ENCODE measurements at regions not wholly inside any gene's neighbourhood (a gene's known extent, or its start where the extent isn't known, plus 50 kb on each side); places are given as distances from the start of the nearest gene placed in this dataset.

GRCh38 chr11:27280140-27280539 is 82.9 kb downstream of the CCDC34 start:
- no peaks in the 10 kb centered on the region for H3K36me3 ChIP-seq (replicated peaks in 1 of 2; ENCODE audit: insufficient read depth in 1 of 2, low read depth in 2 of 2)
- no peak for TF ChIP-seq POLR2A (IDR thresholded peaks at IDR 0.05)
- no peak for TF ChIP-seq CTCF (IDR thresholded peaks at IDR 0.05)
- no peak overlapping the region for H3K4me3 ChIP-seq
- intact Hi-C loops (cut with DNase I), result loop anchor here (10.0 kb wide), 1 partner anchor 205 kb away; no protein-coding TSS in a partner anchor
- no peak overlapping the region for H3K27ac ChIP-seq
- H3K27me3 ChIP-seq, result no peaks in the 10 kb centered on the region
- H3K9me3 ChIP-seq, result no peaks in the 10 kb centered on the region
- no peak for ATAC-seq
- WGBS, 2 donors, result 77 to 78% methylated on average over 3 of the region's 3 CpGs
- no peak for DNase-seq
- peaks cover 15% of the 10 kb centered on the region for H3K4me1 ChIP-seq

- WGBS, 2 donors, result 62 to 73% methylated on average over 4 of the region's 4 CpGs
- Histone ChIP-seq H3K4me3 (no peak overlapping the region), H3K4me1 (peaks cover 15% of the 10 kb centered on the region), H3K27ac (no peak overlapping the region), H3K27me3 (no peaks in the 10 kb centered on the region), H3K9me3 (no peaks in the 10 kb centered on the region), H3K36me3 (replicated peaks in 1 of 2; ENCODE audit: insufficient read depth in 1 of 2, low read depth in 2 of 2) (no peaks in the 10 kb centered on the region)
- DNase-seq (no peak), ATAC-seq (no peak)
- TF ChIP-seq CTCF (IDR thresholded peaks at IDR 0.05), result no peak
- no peak for TF ChIP-seq POLR2A (IDR thresholded peaks at IDR 0.05)
- intact Hi-C loops (cut with DNase I), result no loop called here
Measured at GRCh38 chr11:27279460-27279859, 83.6 kb downstream of the CCDC34 start.

GRCh38 chr11:27277843-27278242 is 85.2 kb downstream of the CCDC34 start:
- no peak overlapping the region for H3K4me3 ChIP-seq
- no peaks in the 10 kb centered on the region for H3K9me3 ChIP-seq
- H3K27me3 ChIP-seq, result no peaks in the 10 kb centered on the region
- H3K36me3 ChIP-seq (replicated peaks in 1 of 2; ENCODE audit: insufficient read depth in 1 of 2, low read depth in 2 of 2), result no peaks in the 10 kb centered on the region
- ATAC-seq, result no peak
- no peak for DNase-seq
- TF ChIP-seq CTCF (IDR thresholded peaks at IDR 0.05) (no peak), POLR2A (IDR thresholded peaks at IDR 0.05) (no peak)
- intact Hi-C loops (cut with DNase I), result no loop called here
- H3K4me1 ChIP-seq, result peaks cover 15% of the 10 kb centered on the region
- 67 to 83% methylated on average over 1 of the region's 1 CpG for WGBS, 2 donors
- H3K27ac ChIP-seq, result no peak overlapping the region

GRCh38 chr11:27276141-27276540 is 86.9 kb downstream of the CCDC34 start:
- no peak for ATAC-seq
- Histone ChIP-seq H3K27me3 (no peaks in the 10 kb centered on the region), H3K9me3 (no peaks in the 10 kb centered on the region), H3K4me1 (no peaks in the 10 kb centered on the region), H3K36me3 (replicated peaks in 1 of 2; ENCODE audit: insufficient read depth in 1 of 2, low read depth in 2 of 2) (no peaks in the 10 kb centered on the region), H3K27ac (no peak overlapping the region), H3K4me3 (no peak overlapping the region)
- no peak for DNase-seq
- WGBS, 2 donors, result 59 to 92% methylated on average over 1 of the region's 1 CpG
- intact Hi-C loops (cut with DNase I), result no loop called here
- no peak for TF ChIP-seq CTCF (IDR thresholded peaks at IDR 0.05)
- no peak for TF ChIP-seq POLR2A (IDR thresholded peaks at IDR 0.05)

DNA sequence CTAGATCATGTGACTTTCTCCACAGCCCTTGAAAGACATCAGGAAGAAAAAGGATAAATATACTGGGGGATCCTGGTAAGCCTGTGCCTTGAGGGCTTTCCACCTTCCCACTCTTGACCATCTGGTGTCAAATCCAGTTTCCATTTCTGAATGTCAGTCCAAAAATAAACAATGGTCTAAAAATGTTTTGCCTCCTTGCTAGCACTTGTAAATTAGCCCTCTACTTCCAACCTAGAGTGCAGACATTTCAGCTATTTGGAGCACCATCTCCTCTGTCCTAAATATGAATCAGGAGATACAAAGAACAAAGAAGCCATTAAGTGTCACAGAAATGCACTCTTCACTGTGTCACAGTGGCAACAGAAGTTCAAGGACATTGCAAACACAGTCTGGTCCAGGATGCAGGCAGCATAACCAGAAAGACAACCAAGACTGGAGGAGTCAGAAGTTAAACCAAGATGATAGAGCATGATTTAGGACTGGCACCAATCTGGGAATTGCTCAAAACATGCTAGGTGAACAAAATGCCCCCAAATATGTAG is 88.1 kb downstream of the CCDC34 start:
- Histone ChIP-seq H3K27me3 (no peaks in the 10 kb centered on the region), H3K27ac (no peak overlapping the region), H3K36me3 (replicated peaks in 1 of 2; ENCODE audit: insufficient read depth in 1 of 2, low read depth in 2 of 2) (no peaks in the 10 kb centered on the region), H3K4me3 (no peak overlapping the region), H3K4me1 (no peaks in the 10 kb centered on the region), H3K9me3 (no peaks in the 10 kb centered on the region)
- TF ChIP-seq POLR2A (IDR thresholded peaks at IDR 0.05), result no peak
- no peak for TF ChIP-seq CTCF (IDR thresholded peaks at IDR 0.05)
- ATAC-seq (no peak), DNase-seq (no peak)
- intact Hi-C loops (cut with DNase I), result no loop called here
